Panc1 (cell line): ENCODE measurements at regions not wholly inside any gene's neighbourhood (a gene's known extent, or its start where the extent isn't known, plus 50 kb on each side); places are given as distances from the start of the nearest gene placed in this dataset.

Source experiments
- ATAC-seq: fragments of 200-7000 bp; cut with Tn5 transposase; 2 replicates; pipeline ENCODE4 v1.9.1; 2020; ENCODE audit warnings: mild to moderate bottlenecking, moderate library complexity
- BruUV-seq: library from RNA; stranded (reverse); fragments of 400-500 nt; replicated peaks from 2 replicates; lab custom pipeline; 2021; lab: Mats Ljungman, UMichigan
- CTCF ChIA-PET: fragments of 300-600 bp; sonication (Branson Sonifier 250); formaldehyde crosslinking; loops from one replicate; lab custom pipeline; 2022; ENCODE audit warnings: antibody characterized with exemption; lab: Charles Lee
- POLR2A ChIA-PET: fragments of 300-600 bp; sonication (Branson Sonifier 250); formaldehyde crosslinking; loops from one replicate; lab custom pipeline; 2022; ENCODE audit warnings: antibody characterized with exemption; lab: Charles Lee
- DNase-seq: peaks from one replicate; pipeline ENCODE4 v3.0.0-alpha.2; 2010; ENCODE audit warnings: low read depth, low spot score
- H3K27ac ChIP-seq: 2 replicates; pipeline ENCODE4 v1.5.1; 2011; ENCODE audit warnings: mild to moderate bottlenecking, low read length, inconsistent platforms
- H3K27me3 ChIP-seq: fragments of 200-500 bp; sonication (Bioruptor generic); 2 replicates; pipeline ENCODE4 v1.6.0; 2014; ENCODE audit warnings: low read length, inconsistent platforms; ENCODE audit not compliant: control insufficient read depth, insufficient read depth
- H3K36me3 ChIP-seq: fragments of 200-500 bp; sonication (Bioruptor generic); 2 replicates; pipeline ENCODE4 v1.5.1; 2014; ENCODE audit warnings: inconsistent platforms, mild to moderate bottlenecking, low read length, moderate library complexity; ENCODE audit not compliant: control insufficient read depth, insufficient read depth
- H3K4me1 ChIP-seq: 2 replicates; pipeline ENCODE4 v1.5.1; 2011; ENCODE audit warnings: inconsistent platforms, mild to moderate bottlenecking, low read length, moderate library complexity; ENCODE audit not compliant: control insufficient read depth, insufficient read depth
- H3K4me3 ChIP-seq, 2 experiments: 2 replicates each; pipeline ENCODE4 v1.5.1; 2011 to 2012; ENCODE audit warnings: low read depth in 2 of 2, low read length in 2 of 2, mild to moderate bottlenecking in 2 of 2, inconsistent platforms in 1 of 2, moderate library complexity in 1 of 2
- H3K9me3 ChIP-seq: fragments of 200-500 bp; sonication (Bioruptor generic); 2 replicates; pipeline ENCODE4 v1.5.1; 2014; ENCODE audit warnings: low read depth, mild to moderate bottlenecking, inconsistent platforms, low read length, moderate library complexity; ENCODE audit not compliant: control insufficient read depth, insufficient read depth
- CTCF ChIP-seq: fragments of 450-650 bp; IDR thresholded peaks from 2 replicates; pipeline ENCODE4 v1.5.1; 2017; ENCODE audit warnings: mild to moderate bottlenecking
- POLR2AphosphoS5 ChIP-seq: IDR thresholded peaks from 2 replicates; pipeline ENCODE4 v1.6.1; 2012; ENCODE audit warnings: mild to moderate bottlenecking, low read depth, low read length, moderate library complexity
- SIN3A ChIP-seq: IDR thresholded peaks from 2 replicates; pipeline ENCODE4 v1.6.1; 2012; ENCODE audit warnings: low read depth, mild to moderate bottlenecking, low read length, moderate library complexity, borderline replicate concordance; ENCODE audit not compliant: insufficient read depth
- TCF7L2 ChIP-seq: IDR thresholded peaks from 2 replicates; pipeline ENCODE4 v1.6.1; 2011; ENCODE audit warnings: mild to moderate bottlenecking, low read depth, low read length, inconsistent platforms
- in situ Hi-C: cut with HindIII; loops from 2 replicates; pipeline ENCODE4 v1.10.0; 2016; ENCODE audit warnings: low sequenced_read_pairs, low pct_unique_long_range_greater_than_20kb
- intact Hi-C: fragments of 100-400 bp; cut with micrococcal nuclease; formaldehyde crosslinking; loops from one replicate; pipeline ENCODE4 v1.10.0; 2022; ENCODE audit not compliant: unreplicated experiment
- TF ChIP-seq, protein P1 (sequence below), 2 experiments: IDR thresholded peaks; 2 replicates each; pipeline ENCODE4 v1.6.1; 2011 to 2012; ENCODE audit warnings: low read depth in 2 of 2, control low read depth in 1 of 2, low read length in 1 of 2, mild to moderate bottlenecking in 1 of 2, moderate library complexity in 1 of 2; ENCODE audit not compliant: insufficient read depth in 1 of 2

GRCh38 chr7:118609207-118609606 is 384.7 kb downstream of the ANKRD7 start:
- intact Hi-C loops: no loop called here
- CTCF ChIA-PET: no interaction called here

GRCh38 chr7:118615681-118616080 is 391.2 kb downstream of the ANKRD7 start:
- H3K4me3 ChIP-seq: no peak overlapping the region
- no TSS peak for BruUV-seq
- POLR2A ChIA-PET: no interaction called here
- no peak overlapping the region for H3K27ac ChIP-seq
- DNase-seq (no peak), ATAC-seq (no peak)
- CTCF ChIA-PET: no interaction called here
- no peaks in the 10 kb centered on the region for H3K4me1 ChIP-seq
- H3K36me3 ChIP-seq: no peaks in the 10 kb centered on the region
- intact Hi-C loops: no loop called here
- no peaks in the 10 kb centered on the region for H3K27me3 ChIP-seq
- no peaks in the 10 kb centered on the region for H3K9me3 ChIP-seq
- in situ Hi-C loops: no loop called here
- no peak for TF ChIP-seq SIN3A
- no peak for TF ChIP-seq CTCF
- TF ChIP-seq POLR2AphosphoS5: no peak
- TF ChIP-seq, protein P1, sequence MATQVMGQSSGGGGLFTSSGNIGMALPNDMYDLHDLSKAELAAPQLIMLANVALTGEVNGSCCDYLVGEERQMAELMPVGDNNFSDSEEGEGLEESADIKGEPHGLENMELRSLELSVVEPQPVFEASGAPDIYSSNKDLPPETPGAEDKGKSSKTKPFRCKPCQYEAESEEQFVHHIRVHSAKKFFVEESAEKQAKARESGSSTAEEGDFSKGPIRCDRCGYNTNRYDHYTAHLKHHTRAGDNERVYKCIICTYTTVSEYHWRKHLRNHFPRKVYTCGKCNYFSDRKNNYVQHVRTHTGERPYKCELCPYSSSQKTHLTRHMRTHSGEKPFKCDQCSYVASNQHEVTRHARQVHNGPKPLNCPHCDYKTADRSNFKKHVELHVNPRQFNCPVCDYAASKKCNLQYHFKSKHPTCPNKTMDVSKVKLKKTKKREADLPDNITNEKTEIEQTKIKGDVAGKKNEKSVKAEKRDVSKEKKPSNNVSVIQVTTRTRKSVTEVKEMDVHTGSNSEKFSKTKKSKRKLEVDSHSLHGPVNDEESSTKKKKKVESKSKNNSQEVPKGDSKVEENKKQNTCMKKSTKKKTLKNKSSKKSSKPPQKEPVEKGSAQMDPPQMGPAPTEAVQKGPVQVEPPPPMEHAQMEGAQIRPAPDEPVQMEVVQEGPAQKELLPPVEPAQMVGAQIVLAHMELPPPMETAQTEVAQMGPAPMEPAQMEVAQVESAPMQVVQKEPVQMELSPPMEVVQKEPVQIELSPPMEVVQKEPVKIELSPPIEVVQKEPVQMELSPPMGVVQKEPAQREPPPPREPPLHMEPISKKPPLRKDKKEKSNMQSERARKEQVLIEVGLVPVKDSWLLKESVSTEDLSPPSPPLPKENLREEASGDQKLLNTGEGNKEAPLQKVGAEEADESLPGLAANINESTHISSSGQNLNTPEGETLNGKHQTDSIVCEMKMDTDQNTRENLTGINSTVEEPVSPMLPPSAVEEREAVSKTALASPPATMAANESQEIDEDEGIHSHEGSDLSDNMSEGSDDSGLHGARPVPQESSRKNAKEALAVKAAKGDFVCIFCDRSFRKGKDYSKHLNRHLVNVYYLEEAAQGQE (IDR thresholded peaks at IDR 0.05; ENCODE audit: insufficient read depth in 1 of 2, low read depth in 2 of 2, low read length in 1 of 2): no peak
- no peak for TF ChIP-seq TCF7L2

More at GRCh38 chr7:118609207-118609606, 384.7 kb downstream of the ANKRD7 start:
- TF ChIP-seq CTCF: no peak
- TF ChIP-seq, protein P1 (IDR thresholded peaks at IDR 0.05; ENCODE audit: insufficient read depth in 1 of 2, low read depth in 2 of 2, low read length in 1 of 2): no peak
- TF ChIP-seq POLR2AphosphoS5: no peak
- TF ChIP-seq TCF7L2: no peak
- no peak for TF ChIP-seq SIN3A
- H3K27ac ChIP-seq: no peak overlapping the region
- no TSS peak for BruUV-seq
- POLR2A ChIA-PET: no interaction called here
- H3K36me3 ChIP-seq: no peaks in the 10 kb centered on the region
- H3K27me3 ChIP-seq: no peaks in the 10 kb centered on the region
- no peak overlapping the region for H3K4me3 ChIP-seq
- H3K4me1 ChIP-seq: no peaks in the 10 kb centered on the region
- no peaks in the 10 kb centered on the region for H3K9me3 ChIP-seq
- DNase-seq: no peak
- no peak for ATAC-seq
- in situ Hi-C loops: no loop called here
